ENCODE measurements at regions not wholly inside any gene's neighbourhood (a gene's known extent, or its start where the extent isn't known, plus 50 kb on each side); places are given as distances from the start of the nearest gene placed in this dataset.

GRCh38 chr1:195345149-195345548 is 1263.1 kb downstream of the KCNT2 start:
- H3K36me3 ChIP-seq, result no peaks in the 10 kb centered on the region
- no peak for ATAC-seq (ENCODE audit: insufficient number of reproducible peaks, low FRiP score, low read depth)
- no peaks in the 10 kb centered on the region for H3K4me1 ChIP-seq (ENCODE audit: control insufficient read depth in 1 of 2, low read depth in 2 of 2)
- no peaks in the 10 kb centered on the region for H3K9me3 ChIP-seq
- no peak overlapping the region for H3K27ac ChIP-seq
- H3K4me3 ChIP-seq, result no peak overlapping the region
- no peaks in the 10 kb centered on the region for H3K27me3 ChIP-seq (replicated peaks; ENCODE audit: insufficient read depth)
- TF ChIP-seq, protein P1, sequence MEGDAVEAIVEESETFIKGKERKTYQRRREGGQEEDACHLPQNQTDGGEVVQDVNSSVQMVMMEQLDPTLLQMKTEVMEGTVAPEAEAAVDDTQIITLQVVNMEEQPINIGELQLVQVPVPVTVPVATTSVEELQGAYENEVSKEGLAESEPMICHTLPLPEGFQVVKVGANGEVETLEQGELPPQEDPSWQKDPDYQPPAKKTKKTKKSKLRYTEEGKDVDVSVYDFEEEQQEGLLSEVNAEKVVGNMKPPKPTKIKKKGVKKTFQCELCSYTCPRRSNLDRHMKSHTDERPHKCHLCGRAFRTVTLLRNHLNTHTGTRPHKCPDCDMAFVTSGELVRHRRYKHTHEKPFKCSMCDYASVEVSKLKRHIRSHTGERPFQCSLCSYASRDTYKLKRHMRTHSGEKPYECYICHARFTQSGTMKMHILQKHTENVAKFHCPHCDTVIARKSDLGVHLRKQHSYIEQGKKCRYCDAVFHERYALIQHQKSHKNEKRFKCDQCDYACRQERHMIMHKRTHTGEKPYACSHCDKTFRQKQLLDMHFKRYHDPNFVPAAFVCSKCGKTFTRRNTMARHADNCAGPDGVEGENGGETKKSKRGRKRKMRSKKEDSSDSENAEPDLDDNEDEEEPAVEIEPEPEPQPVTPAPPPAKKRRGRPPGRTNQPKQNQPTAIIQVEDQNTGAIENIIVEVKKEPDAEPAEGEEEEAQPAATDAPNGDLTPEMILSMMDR (IDR thresholded peaks at IDR 0.05), result no peak
- DNase-seq (ENCODE audit: low spot score), result no peak

DNA sequence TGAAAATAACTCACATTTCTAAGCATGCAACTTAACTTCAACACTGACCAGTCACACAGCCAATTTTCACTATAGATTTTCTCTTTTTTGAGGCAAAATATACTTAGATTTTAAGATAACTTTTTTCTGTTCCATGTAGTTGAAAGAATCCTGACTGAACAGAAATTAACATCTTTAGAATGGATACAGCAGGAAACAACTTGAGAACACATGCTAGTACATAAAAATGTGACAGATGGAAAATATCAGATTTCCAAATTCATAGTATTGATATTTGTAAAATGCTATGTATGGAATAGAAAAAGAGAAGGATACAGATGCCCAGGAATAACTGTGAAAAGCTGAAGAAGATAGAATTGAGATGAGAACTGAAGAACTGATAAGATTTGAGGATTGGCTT is 1270.6 kb downstream of the KCNT2 start:
- Histone ChIP-seq H3K27me3 (replicated peaks; ENCODE audit: insufficient read depth) (no peaks in the 10 kb centered on the region), H3K27ac (no peak overlapping the region), H3K4me3 (no peak overlapping the region), H3K4me1 (ENCODE audit: control insufficient read depth in 1 of 2, low read depth in 2 of 2) (no peaks in the 10 kb centered on the region), H3K36me3 (no peaks in the 10 kb centered on the region), H3K9me3 (no peaks in the 10 kb centered on the region)
- TF ChIP-seq, protein P1 (IDR thresholded peaks at IDR 0.05), result no peak
- no peak for ATAC-seq (ENCODE audit: insufficient number of reproducible peaks, low FRiP score, low read depth)
- no peak for DNase-seq (ENCODE audit: low spot score)

GRCh38 chr1:195336812-195337211 is 1271.4 kb downstream of the KCNT2 start:
- TF ChIP-seq, protein P1 (IDR thresholded peaks at IDR 0.05), result no peak
- no peaks in the 10 kb centered on the region for H3K27me3 ChIP-seq (replicated peaks; ENCODE audit: insufficient read depth)

DNA sequence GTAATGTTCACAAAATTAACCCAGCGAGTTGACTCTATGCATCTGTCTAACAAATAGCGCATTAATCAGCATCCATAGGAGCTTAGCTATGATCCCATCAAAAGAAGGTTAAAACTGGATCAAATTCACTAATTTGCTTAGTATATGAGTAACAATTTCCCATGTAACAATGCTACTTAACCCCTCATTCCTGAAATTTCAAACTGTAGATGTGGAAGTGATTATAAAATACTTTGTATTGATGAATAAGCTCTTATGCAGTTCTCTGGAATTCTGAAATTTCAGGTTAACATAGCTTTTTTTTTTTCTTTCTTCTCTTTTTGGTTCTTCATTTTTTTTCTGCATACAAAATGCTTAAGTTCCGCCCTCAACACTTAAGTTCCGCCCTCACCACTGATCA is 1272.7 kb downstream of the KCNT2 start:
- ATAC-seq (ENCODE audit: insufficient number of reproducible peaks, low FRiP score, low read depth) (no peak), DNase-seq (ENCODE audit: low spot score) (no peak)
- H3K27ac ChIP-seq, result no peak overlapping the region
- no peaks in the 10 kb centered on the region for H3K9me3 ChIP-seq
- H3K36me3 ChIP-seq, result no peaks in the 10 kb centered on the region
- H3K4me1 ChIP-seq (ENCODE audit: control insufficient read depth in 1 of 2, low read depth in 2 of 2), result no peaks in the 10 kb centered on the region
- H3K4me3 ChIP-seq, result no peak overlapping the region
- TF ChIP-seq, protein P1 (IDR thresholded peaks at IDR 0.05), result no peak
- H3K27me3 ChIP-seq (replicated peaks; ENCODE audit: insufficient read depth), result no peaks in the 10 kb centered on the region

More at GRCh38 chr1:195336812-195337211, 1271.4 kb downstream of the KCNT2 start:
- Histone ChIP-seq H3K4me1 (ENCODE audit: control insufficient read depth in 1 of 2, low read depth in 2 of 2) (no peaks in the 10 kb centered on the region), H3K36me3 (no peaks in the 10 kb centered on the region), H3K4me3 (no peak overlapping the region), H3K9me3 (no peaks in the 10 kb centered on the region), H3K27ac (no peak overlapping the region)
- no peak for ATAC-seq (ENCODE audit: insufficient number of reproducible peaks, low FRiP score, low read depth)
- DNase-seq (ENCODE audit: low spot score), result no peak

DNA sequence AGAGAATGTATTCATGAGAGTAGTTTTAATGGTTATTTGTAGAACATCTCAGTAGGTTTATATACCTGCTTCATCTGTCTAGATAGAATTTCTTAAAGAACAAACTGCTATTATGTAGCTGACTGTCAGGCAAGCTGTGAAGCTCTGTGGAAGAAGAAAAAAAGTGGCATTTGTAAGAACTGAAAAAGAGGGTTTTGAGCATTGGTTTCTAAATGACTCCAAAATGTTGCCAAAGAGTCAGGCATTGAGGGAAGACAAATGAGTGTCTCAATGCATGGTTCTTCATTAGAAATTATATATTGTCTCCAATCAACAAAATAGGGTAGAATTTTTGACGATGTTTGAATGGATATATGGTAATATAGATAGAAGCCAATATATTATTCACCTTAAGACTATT is 1276.1 kb downstream of the KCNT2 start:
- TF ChIP-seq, protein P1 (IDR thresholded peaks at IDR 0.05), result no peak
- Histone ChIP-seq H3K36me3 (no peaks in the 10 kb centered on the region), H3K27ac (no peak overlapping the region), H3K4me1 (ENCODE audit: control insufficient read depth in 1 of 2, low read depth in 2 of 2) (no peaks in the 10 kb centered on the region), H3K27me3 (replicated peaks; ENCODE audit: insufficient read depth) (no peaks in the 10 kb centered on the region), H3K4me3 (no peak overlapping the region), H3K9me3 (no peaks in the 10 kb centered on the region)
- no peak for ATAC-seq (ENCODE audit: insufficient number of reproducible peaks, low FRiP score, low read depth)
- no peak for DNase-seq (ENCODE audit: low spot score)
